Urinary bladder (tissue), 3 donors: ENCODE measurements at regions not wholly inside any gene's neighbourhood (a gene's known extent, or its start where the extent isn't known, plus 50 kb on each side); places are given as distances from the start of the nearest gene placed in this dataset.

Source experiments
- DNase-seq: peaks from one replicate; pipeline ENCODE4 v3.0.0-alpha.2; 2015; ENCODE audit errors: extremely low spot score
- H3K27ac ChIP-seq: one replicate; pipeline ENCODE4 v1.5.1; 2013; ENCODE audit warnings: low read depth, mild to moderate bottlenecking, moderate library complexity
- H3K36me3 ChIP-seq: one replicate; pipeline ENCODE4 v1.6.1; 2013; ENCODE audit warnings: mild to moderate bottlenecking, moderate library complexity; ENCODE audit not compliant: insufficient read depth
- H3K4me1 ChIP-seq: one replicate; pipeline ENCODE4 v1.6.1; 2013; ENCODE audit warnings: mild to moderate bottlenecking, moderate library complexity; ENCODE audit not compliant: insufficient read depth
- H3K4me3 ChIP-seq: one replicate; pipeline ENCODE4 v1.5.1; 2013; ENCODE audit warnings: low read depth, low read length
- WGBS: extraction: QIAGEN DNeasy Blood & Tissue Kit; methylation state at CpG from one replicate; pipeline ENCODE4 v1.1.7; 2013; 5-methylcytosine and 5-hydroxymethylcytosine counted together
- donor health status: healthy with polysubstance abuse.
- donor health status: healthy.

DNA sequence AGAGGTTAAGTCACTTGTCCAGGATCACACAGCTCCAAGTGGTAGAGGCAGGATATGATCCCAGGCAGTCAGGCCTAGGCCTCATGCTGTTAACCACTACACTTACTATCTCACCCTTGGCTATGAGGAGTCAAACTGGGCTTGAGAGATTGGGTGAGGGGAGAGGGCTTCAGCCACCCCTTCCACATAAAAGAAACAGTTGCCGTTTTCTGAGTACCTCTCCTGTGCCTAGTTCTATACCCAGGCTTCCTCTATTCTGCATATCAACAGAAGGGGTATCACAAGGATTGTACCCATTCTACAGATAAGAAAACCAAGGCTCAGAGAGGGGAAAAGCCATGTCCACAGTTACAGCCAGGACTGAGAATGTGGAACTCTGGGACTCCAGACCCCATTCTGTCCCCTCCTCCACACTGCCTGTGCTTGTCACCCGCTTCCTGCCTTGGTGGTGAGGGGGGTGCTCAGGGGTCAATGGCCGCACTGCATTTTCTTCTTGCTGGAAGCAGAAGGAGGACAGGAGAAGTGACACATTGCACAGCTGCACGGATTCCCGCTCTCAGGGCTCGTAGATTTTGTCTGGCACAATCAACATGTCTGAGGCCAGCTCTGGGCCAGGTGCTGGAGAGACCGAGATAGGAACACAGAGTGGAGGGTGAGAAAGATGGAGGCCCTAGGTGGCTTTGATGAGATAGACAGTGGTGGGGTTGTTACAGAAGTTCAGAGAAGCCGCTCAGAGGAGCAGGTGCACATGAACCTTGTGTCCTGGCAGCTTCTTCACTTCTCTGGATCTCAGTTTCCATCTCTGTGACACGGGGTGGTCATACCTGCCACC, 108.4 kb upstream of the PTPN1 start:
- Histone ChIP-seq H3K27ac (no peak overlapping the region), H3K4me1 (no peaks in the 10 kb centered on the region), H3K4me3 (no peak overlapping the region), H3K36me3 (no peaks in the 10 kb centered on the region)
- no peak for DNase-seq
- WGBS = 94% methylated on average over 9 of the region's 9 CpGs

DNA sequence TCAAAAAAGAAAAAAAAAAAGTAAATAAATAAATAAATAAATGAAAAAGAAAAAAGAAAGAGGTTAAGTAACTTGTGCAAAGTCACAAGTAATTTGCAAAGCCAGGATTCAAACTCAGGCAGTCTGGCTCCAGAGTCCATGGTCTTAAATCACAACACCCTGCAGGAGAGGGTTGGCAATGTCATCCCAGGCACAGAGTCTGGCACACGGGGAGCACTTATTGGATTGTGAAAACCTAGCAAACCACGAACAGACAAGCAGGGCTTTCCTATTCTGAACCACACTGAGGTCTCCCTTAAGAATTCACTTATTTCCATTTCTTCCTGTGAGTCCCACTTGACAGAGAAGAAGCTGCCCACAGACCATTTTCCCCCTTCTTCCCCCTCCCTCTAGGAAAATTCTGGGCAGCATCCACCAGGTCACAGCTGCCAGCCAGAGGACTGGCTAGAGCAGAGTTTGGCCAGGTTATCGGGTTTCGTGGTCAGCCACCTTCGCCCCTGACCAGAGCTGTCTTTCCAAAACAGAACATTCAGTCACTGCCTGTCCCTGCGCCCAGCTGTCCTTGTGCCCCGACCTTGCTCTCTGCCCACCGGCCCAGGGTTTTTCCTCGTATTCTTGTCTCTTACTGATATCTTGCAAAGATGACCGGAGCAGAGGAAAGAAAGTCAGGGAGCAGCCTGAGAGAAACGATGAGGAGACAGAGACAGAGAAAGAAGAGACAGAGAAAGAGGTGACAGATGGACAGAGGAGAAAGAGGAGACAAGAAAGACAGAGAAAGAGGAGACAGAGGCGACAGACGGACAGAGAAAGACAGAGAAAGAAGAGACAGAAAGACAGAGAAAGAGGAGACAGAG, 106.4 kb upstream of the PTPN1 start:
- Histone ChIP-seq H3K36me3 (no peaks in the 10 kb centered on the region), H3K27ac (no peak overlapping the region), H3K4me1 (no peaks in the 10 kb centered on the region), H3K4me3 (no peak overlapping the region)
- WGBS = 75% methylated on average over 13 of the region's 13 CpGs
- no peak for DNase-seq

DNA sequence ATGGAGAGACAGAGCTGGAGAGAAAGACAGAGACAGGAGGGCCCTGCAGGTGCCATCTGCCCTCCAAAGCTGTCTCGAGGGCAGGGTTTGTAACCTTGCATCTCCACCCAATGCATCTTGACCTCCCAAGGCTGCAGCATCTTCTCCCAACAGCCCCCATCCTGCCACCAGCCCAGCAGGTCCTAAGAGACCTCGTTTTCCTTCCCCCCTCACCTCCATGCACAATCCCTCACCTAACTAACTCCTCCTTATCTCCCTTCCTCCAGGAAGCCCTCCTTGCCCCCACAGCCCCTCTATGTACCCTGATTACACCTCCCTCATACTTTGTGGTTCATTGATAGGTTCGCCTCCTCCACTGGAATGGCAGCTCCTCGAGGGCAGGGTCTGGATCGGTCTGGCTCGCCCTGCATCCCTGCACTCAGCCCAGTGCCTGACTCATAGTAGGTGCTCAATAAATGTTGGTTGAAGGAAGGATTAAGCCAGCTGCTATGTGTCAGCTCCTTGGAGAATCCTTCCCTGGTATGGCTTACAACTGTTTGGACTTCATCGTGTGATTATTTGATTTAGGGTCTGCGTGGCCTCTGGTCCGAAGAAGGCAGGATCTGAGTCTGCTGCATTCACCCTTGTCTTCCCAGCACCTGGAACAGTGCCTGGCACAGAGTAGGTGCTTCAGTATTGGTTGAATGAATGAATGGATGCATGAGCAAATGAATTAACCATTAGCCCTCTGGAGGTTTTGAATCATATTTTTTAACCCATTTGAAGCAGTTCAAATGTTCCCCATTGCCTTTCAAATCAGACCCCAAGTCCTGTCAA, 105.6 kb upstream of the PTPN1 start:
- Histone ChIP-seq H3K36me3 (no peaks in the 10 kb centered on the region), H3K4me3 (no peak overlapping the region), H3K4me1 (no peaks in the 10 kb centered on the region), H3K27ac (no peak overlapping the region)
- 86% methylated on average over 9 of the region's 9 CpGs for WGBS
- no peak for DNase-seq

DNA sequence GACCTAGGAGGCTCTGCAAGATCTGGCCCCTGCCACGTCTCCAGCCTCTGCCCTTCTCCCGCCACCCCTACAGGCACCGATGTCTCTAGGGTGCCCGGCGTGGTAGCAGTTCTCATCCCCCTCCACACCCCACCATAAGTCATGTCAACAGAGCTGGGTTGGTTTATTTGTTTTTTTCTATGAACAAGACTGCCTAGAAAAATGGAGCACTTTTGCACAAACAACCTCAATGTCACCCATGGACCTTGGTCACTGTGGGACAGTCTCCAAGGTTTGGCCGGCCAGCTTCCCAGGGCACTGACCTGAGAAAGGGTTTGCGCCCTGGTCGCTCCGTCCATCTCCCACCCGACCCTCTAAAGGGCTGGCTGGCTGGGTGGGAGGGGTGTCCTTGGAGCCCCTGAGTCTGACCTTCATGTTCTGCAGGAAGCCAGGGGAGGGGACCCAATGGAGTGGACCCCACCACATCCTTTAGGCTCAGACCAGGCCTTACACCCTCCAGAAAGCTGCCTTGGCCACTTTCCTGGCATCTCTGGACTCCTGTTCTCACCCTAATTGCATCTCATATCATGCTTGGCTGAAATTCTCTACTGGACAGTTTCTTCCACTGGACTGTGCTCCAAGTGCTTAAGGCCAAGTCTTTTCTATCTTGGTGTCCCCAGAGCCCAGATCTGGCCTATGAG, 104.8 kb upstream of the PTPN1 start:
- Histone ChIP-seq H3K36me3 (no peaks in the 10 kb centered on the region), H3K4me3 (no peak overlapping the region), H3K27ac (no peak overlapping the region), H3K4me1 (no peaks in the 10 kb centered on the region)
- DNase-seq = no peak
- 81% methylated on average over 10 of the region's 10 CpGs for WGBS

DNA sequence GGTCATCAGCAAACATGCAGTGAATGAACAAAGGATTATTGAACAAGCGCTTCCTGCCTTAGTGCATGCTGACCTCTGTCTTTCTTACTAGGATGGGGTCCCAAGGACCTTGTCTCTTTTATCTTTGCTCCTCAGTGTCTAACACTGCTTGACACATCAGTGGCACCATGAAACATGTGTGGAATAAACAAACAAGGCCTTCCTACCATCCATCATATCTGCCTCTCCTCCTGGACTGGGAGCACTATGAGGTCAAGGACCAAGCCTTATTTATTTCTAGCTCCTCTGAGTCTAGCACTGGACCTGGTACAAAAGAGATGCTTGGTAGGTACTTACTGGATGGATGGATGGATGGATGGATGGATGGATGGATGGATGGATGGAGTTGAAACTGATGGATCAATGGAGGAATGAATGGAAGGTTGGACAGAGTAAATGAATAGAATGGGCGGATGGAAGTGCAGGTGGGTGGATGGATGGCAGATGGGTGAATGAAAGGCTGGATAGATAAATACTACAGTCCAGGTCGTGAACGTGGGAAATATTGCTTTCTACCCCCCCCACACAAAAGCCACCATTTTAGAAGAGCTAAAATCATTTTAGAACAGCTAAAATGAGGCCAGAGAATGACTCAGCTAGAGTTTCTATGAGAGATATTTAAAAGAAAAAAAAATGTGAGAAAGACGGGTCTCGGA, 104.1 kb upstream of the PTPN1 start:
- no peaks in the 10 kb centered on the region for H3K4me1 ChIP-seq
- 86% methylated on average over 6 of the region's 6 CpGs for WGBS
- no peaks in the 10 kb centered on the region for H3K36me3 ChIP-seq
- H3K27ac ChIP-seq = no peak overlapping the region
- H3K4me3 ChIP-seq = no peak overlapping the region
- no peak for DNase-seq

DNA sequence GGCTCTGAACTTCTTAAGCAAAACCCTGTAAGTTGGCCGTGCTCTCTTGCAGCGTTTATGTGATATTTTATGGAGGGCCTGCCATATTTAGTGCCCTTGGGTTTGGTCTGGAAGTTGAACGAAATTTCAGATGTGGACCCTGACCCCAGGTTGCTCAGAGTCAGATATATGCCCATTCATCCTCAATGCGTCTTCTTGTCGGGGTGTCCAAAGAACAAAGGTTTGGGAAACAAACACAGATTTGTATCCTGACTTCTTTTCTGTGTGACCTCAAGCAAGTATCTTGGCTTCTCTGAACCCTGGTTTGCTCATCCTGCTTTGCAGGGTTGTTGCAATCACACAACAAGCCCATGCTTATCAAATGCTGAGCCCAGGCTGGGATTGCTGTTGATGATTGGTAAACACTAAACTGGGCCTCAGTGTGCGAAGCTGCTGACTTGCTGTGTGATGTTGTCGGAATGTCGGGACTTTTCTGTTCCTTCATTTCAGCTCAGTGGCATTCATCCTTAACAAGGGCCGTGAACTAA, 103.5 kb upstream of the PTPN1 start:
- 92% methylated on average over 9 of the region's 9 CpGs for WGBS
- no peaks in the 10 kb centered on the region for H3K4me1 ChIP-seq
- no peak for DNase-seq

DNA sequence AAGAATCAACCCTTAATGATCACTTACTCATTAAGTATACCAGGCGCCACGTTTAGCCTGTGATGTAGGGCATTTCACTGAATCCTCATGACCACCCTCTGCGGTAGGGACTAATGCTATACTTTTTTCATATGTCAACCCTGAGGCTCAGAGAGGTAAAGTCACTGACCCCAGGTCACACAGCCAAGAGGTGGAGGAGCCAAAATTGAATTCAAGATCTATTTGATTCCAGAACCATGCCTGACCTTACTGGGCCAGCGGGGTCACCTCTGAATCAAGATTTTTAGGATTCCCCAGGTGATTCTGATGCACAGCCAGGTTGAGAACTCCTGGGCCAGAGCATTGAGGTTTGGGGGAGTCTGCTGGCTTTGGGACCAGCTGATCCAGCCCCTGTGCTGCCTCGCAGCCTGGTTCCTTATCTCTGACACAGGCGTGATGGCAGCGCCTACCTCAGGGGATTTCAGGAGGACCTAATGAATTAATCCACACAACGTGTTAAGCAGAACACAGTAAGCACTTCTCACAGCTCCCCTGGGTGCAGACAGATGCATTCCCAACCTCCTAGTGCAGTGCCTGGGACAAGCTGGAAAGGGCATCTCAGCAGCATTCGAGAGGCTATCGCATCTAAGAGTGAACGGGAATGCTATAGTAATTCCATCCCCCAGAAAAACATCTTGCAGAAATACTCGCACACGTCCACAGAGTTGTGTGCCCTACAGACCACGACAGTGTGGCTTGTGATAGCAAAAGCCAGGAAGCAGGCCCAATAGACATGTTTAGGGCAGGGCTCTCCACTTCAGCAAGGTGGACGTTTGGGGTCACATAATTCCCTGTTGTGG, 101.4 kb upstream of the PTPN1 start:
- WGBS = 88% methylated on average over 15 of the region's 15 CpGs
- H3K36me3 ChIP-seq = no peaks in the 10 kb centered on the region
- no peak overlapping the region for H3K4me3 ChIP-seq
- DNase-seq = no peak
- no peaks in the 10 kb centered on the region for H3K4me1 ChIP-seq
- H3K27ac ChIP-seq = no peak overlapping the region

More for the DNA sequence above, 103.5 kb upstream of the PTPN1 start:
- Histone ChIP-seq H3K27ac (no peak overlapping the region), H3K36me3 (no peaks in the 10 kb centered on the region), H3K4me3 (no peak overlapping the region)

DNA sequence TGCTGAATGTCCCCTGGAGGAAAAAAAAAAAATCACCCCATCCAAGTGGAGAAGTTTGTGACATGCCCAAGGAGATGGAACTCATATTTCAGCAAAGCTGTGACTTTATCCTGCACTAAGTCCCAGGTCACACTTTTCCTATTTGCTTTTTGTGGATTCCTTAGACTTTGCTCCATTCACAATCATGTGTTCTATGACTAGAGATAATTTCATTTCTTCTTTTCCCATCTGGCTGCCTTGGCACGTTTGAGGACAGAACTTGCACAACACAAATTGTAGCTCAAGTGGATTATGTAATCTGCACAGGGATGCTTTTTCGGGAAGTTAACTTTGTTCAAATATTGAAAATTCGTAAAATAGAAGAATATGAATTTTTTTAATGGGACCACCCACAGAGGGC, 100.7 kb upstream of the PTPN1 start:
- no peaks in the 10 kb centered on the region for H3K36me3 ChIP-seq
- DNase-seq = no peak
- WGBS = 49% methylated on average over 3 of the region's 3 CpGs
- H3K4me3 ChIP-seq = no peak overlapping the region
- no peaks in the 10 kb centered on the region for H3K4me1 ChIP-seq
- no peak overlapping the region for H3K27ac ChIP-seq

DNA sequence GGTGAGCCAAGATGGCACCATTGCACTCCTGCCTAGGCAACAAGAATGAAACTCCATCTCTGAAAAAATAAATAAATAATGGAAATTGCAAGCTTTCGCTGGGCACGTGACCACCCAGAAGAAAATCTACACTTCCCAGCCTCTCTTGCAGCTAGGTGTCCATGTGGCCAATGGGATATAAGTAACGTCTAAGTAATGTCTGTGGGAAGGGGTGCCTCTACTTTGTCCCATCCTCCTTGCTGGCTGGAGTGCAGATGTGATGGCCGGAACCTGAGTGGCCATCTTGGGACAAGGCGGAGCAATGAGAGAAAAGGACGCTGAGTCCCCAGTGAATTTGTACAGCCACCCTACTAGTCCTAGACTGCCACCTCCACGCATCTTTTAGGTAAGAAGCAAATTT, 99.8 kb upstream of the PTPN1 start:
- Histone ChIP-seq H3K4me1 (no peaks in the 10 kb centered on the region), H3K36me3 (no peaks in the 10 kb centered on the region), H3K27ac (no peak overlapping the region), H3K4me3 (no peak overlapping the region)
- DNase-seq = no peak
- WGBS = 95% methylated on average over 7 of the region's 7 CpGs

DNA sequence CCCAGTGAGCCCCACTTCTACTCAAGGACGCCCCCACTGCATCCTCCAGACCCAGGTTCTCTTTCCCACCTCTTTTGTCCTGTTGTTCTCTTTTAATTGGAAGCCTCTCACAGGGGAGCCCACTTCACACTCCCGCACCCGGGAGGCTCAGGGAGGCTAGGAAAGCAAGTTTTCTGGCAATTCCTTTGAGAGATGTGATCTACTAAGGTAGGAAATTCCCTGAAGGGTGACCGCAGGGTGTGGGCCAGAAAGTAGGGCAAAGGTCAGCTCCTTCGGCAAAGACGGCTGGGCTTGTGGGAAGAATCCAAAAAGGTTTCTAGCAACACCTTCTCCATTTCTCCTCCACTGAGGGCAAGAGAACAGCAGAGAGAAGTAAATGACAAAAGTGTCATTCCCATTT, 98.1 kb upstream of the PTPN1 start:
- Histone ChIP-seq H3K4me1 (no peaks in the 10 kb centered on the region), H3K4me3 (no peak overlapping the region), H3K27ac (no peak overlapping the region), H3K36me3 (no peaks in the 10 kb centered on the region)
- no peak for DNase-seq
- 63% methylated on average over 6 of the region's 6 CpGs for WGBS

DNA sequence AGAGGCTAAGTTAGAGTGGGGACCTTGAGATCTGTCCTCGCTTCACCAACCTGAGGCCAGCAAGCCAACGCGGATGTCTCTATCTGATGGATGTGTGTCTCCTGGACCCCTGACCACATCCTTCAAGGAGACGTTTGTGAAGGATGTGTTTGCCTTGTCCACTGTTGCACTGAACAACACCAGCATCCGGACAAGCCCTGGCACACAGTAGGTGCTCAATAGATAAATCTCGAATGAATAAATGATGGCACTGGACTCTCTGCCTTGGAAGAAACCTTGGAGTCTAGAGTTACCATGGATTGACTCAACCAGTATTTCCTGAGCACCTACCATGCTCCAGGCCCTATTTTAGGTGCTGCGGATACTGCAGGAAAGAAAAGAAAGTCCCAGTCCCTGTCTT, 97.7 kb upstream of the PTPN1 start:
- Histone ChIP-seq H3K27ac (no peak overlapping the region), H3K4me3 (no peak overlapping the region), H3K36me3 (no peaks in the 10 kb centered on the region), H3K4me1 (no peaks in the 10 kb centered on the region)
- no peak for DNase-seq
- 95% methylated on average over 7 of the region's 7 CpGs for WGBS

DNA sequence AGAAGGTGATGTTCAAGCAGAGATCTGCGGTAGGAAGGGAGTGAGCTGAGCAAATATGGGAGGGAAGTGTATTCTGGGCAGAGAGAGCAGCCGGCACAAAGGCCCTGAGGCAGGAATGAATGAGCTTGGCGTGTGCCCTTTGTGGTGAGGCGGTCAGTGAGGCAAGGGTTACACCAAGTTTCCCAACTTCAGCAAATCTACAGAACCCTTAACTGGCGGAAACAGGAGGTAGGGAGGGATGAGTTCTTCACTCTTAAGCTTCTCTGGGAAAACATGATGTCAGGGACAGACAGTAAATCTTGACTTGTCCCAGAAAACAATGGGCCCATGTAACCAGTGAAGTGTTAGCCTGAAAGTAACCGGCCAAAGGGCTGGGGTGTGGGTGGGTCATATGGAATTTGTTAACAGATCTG, 97.1 kb upstream of the PTPN1 start:
- Histone ChIP-seq H3K4me1 (no peaks in the 10 kb centered on the region), H3K4me3 (no peak overlapping the region), H3K36me3 (no peaks in the 10 kb centered on the region), H3K27ac (no peak overlapping the region)
- no peak for DNase-seq
- 79% methylated on average over 6 of the region's 6 CpGs for WGBS
